BE2C (cell line): ENCODE measurements at regions not wholly inside any gene's neighbourhood (a gene's known extent, or its start where the extent isn't known, plus 50 kb on each side); places are given as distances from the start of the nearest gene placed in this dataset.

Experiments used
- DNase-seq: peaks from one replicate; pipeline ENCODE4 v3.0.0-alpha.2; 2020
- H3K27me3 ChIP-seq: fragments of 250-450 bp; sonication (Bioruptor Pico); 2 replicates; pipeline ENCODE4 v1.5.1; 2020; ENCODE audit warnings: mild to moderate bottlenecking
- H3K36me3 ChIP-seq: fragments of 250-450 bp; sonication (Bioruptor Pico); 2 replicates; pipeline ENCODE4 v1.5.1; 2020; ENCODE audit warnings: mild to moderate bottlenecking
- H3K4me1 ChIP-seq: fragments of 250-450 bp; sonication (Bioruptor Pico); 2 replicates; pipeline ENCODE4 v1.5.1; 2020
- H3K4me3 ChIP-seq: 2 replicates; pipeline ENCODE4 v1.5.1; 2011; ENCODE audit warnings: low read depth, low read length
- H3K9me3 ChIP-seq: fragments of 250-450 bp; sonication (Bioruptor Pico); 2 replicates; pipeline ENCODE4 v1.5.1; 2020
- CTCF ChIP-seq: IDR thresholded peaks from 2 replicates; pipeline ENCODE4 v1.5.1; 2012; ENCODE audit warnings: mild to moderate bottlenecking, low read depth, low read length

- no peak for TF ChIP-seq CTCF
- Histone ChIP-seq H3K27me3 (no peaks in the 10 kb centered on the region), H3K4me1 (no peaks in the 10 kb centered on the region), H3K9me3 (no peaks in the 10 kb centered on the region), H3K4me3 (no peak overlapping the region), H3K36me3 (no peaks in the 10 kb centered on the region)
- no peak for DNase-seq
Observed at GRCh38 chr5:116669261-116670031, 94.8 kb upstream of the SEMA6A start.

- no peaks in the 10 kb centered on the region for H3K4me1 ChIP-seq
- H3K36me3 ChIP-seq, result no peaks in the 10 kb centered on the region
- no peaks in the 10 kb centered on the region for H3K27me3 ChIP-seq
- DNase-seq, result no peak
- H3K9me3 ChIP-seq, result no peaks in the 10 kb centered on the region
- H3K4me3 ChIP-seq, result no peak overlapping the region
- no peak for TF ChIP-seq CTCF
Observed at GRCh38 chr5:116668390-116668789, 93.8 kb upstream of the SEMA6A start.

GRCh38 chr5:116666901-116667300, 92.3 kb upstream of the SEMA6A start:
- Histone ChIP-seq H3K27me3 (no peaks in the 10 kb centered on the region), H3K4me3 (no peak overlapping the region), H3K9me3 (no peaks in the 10 kb centered on the region), H3K4me1 (no peaks in the 10 kb centered on the region), H3K36me3 (no peaks in the 10 kb centered on the region)
- DNase-seq, result no peak
- no peak for TF ChIP-seq CTCF

- H3K27me3 ChIP-seq, result no peaks in the 10 kb centered on the region
- H3K4me1 ChIP-seq, result no peaks in the 10 kb centered on the region
- no peak for TF ChIP-seq CTCF
- no peaks in the 10 kb centered on the region for H3K9me3 ChIP-seq
- DNase-seq, result no peak
- no peak overlapping the region for H3K4me3 ChIP-seq
- no peaks in the 10 kb centered on the region for H3K36me3 ChIP-seq
Observed at GRCh38 chr5:116664988-116665387, 90.4 kb upstream of the SEMA6A start.

GRCh38 chr5:116663081-116663480, 88.5 kb upstream of the SEMA6A start:
- H3K4me3 ChIP-seq, result no peak overlapping the region
- no peak for TF ChIP-seq CTCF
- no peaks in the 10 kb centered on the region for H3K4me1 ChIP-seq
- no peaks in the 10 kb centered on the region for H3K27me3 ChIP-seq
- no peaks in the 10 kb centered on the region for H3K36me3 ChIP-seq
- DNase-seq, result no peak
- no peaks in the 10 kb centered on the region for H3K9me3 ChIP-seq

GRCh38 chr5:116661419-116661818, 86.8 kb upstream of the SEMA6A start:
- H3K9me3 ChIP-seq, result no peaks in the 10 kb centered on the region
- DNase-seq, result no peak
- no peaks in the 10 kb centered on the region for H3K36me3 ChIP-seq
- H3K4me1 ChIP-seq, result no peaks in the 10 kb centered on the region
- no peaks in the 10 kb centered on the region for H3K27me3 ChIP-seq
- H3K4me3 ChIP-seq, result no peak overlapping the region
- TF ChIP-seq CTCF, result no peak
